ENCODE measurements at regions not wholly inside any gene's neighbourhood (a gene's known extent, or its start where the extent isn't known, plus 50 kb on each side); places are given as distances from the start of the nearest gene placed in this dataset.

DNA sequence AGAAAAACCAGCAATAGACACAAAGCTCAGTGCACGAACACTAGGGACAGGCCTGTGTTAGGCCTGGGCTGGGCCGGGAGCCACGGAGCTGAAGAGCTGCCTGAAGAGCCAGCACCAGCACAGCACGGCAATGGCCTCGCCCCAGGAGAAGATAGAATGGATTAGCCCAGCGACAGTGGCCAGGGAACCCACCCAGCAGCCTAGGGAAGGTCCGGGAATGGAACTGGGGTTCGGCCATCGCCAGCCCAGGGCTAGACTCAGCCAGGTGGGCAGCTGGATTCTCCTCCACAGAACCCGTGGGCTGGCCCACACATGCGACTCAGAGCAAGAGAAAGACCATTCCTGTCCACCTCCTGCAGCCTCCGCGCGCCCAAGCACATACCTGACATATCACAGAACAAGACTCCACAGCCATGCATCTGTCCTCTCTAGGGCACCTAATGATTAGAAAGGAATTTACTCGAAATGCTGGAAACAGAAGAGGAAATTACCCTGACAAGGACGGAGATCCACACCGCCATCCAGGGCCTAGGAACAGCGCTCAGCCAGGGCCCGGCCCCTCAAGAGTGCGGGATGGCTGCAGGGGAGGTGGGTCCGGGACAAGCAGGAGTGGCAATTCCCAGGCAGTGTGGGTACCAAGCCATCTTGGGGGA lies 82.8 kb downstream of the TMEM18 start:
- no peak for DNase-seq
- Histone ChIP-seq H3K36me3 (no peaks in the 10 kb centered on the region), H3K27ac (no peak overlapping the region), H3K9me3 (no peaks in the 10 kb centered on the region), H3K27me3 (no peaks in the 10 kb centered on the region), H3K4me1 (no peaks in the 10 kb centered on the region), H3K4me3 (no peak overlapping the region)
- intact Hi-C loops (cut with DNase I) = no loop called here
- 95% methylated on average over 21 of the region's 21 CpGs for WGBS, 2 donors
- no peak for TF ChIP-seq EP300 (IDR thresholded peaks at IDR 0.05)
- TF ChIP-seq, protein P1, sequence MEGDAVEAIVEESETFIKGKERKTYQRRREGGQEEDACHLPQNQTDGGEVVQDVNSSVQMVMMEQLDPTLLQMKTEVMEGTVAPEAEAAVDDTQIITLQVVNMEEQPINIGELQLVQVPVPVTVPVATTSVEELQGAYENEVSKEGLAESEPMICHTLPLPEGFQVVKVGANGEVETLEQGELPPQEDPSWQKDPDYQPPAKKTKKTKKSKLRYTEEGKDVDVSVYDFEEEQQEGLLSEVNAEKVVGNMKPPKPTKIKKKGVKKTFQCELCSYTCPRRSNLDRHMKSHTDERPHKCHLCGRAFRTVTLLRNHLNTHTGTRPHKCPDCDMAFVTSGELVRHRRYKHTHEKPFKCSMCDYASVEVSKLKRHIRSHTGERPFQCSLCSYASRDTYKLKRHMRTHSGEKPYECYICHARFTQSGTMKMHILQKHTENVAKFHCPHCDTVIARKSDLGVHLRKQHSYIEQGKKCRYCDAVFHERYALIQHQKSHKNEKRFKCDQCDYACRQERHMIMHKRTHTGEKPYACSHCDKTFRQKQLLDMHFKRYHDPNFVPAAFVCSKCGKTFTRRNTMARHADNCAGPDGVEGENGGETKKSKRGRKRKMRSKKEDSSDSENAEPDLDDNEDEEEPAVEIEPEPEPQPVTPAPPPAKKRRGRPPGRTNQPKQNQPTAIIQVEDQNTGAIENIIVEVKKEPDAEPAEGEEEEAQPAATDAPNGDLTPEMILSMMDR (IDR thresholded peaks at IDR 0.05) = no peak
- no peak for TF ChIP-seq POLR2AphosphoS5 (IDR thresholded peaks at IDR 0.05)
- TF ChIP-seq POLR2A (IDR thresholded peaks at IDR 0.05) = no peak

DNA sequence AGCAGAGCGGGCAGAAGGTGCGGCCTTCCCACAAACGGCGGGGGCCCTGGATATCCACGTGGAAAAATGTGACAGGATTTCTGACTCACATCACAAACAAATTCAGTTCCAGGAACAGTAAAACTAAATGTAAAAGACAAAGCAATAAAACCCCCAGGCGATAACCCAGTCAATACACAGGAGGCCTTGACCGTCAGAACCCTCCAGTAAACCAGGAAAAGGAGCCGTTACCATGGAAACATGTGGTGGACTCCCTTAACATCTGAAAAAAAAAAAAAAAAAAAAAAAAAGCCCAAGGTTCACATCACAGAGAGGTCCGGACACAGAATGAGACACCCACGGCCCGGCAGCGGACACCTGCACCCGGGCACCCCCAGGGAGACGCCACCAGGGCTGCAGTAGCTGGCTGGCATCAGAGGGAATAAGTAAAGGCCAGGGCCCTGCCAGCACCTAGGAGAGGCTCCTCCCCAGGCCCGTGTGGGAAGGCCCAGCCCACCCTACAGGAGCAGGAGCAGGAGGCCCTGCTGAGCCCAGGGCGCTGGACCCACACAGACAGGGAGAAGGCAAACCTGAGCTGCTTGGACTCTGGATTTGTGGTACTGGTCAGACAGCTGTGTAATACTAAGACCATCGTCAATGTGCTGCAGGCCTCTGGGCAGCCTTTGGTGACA lies 83.7 kb downstream of the TMEM18 start:
- H3K36me3 ChIP-seq = no peaks in the 10 kb centered on the region
- no peaks in the 10 kb centered on the region for H3K9me3 ChIP-seq
- TF ChIP-seq, protein P1 (IDR thresholded peaks at IDR 0.05) = no peak
- no peak for TF ChIP-seq POLR2A (IDR thresholded peaks at IDR 0.05)
- no peak for TF ChIP-seq EP300 (IDR thresholded peaks at IDR 0.05)
- TF ChIP-seq POLR2AphosphoS5 (IDR thresholded peaks at IDR 0.05) = no peak
- intact Hi-C loops (cut with DNase I) = no loop called here
- H3K4me1 ChIP-seq = no peaks in the 10 kb centered on the region
- DNase-seq = no peak
- 44 to 75% methylated on average over 17 of the region's 17 CpGs for WGBS, 2 donors
- H3K4me3 ChIP-seq = no peak overlapping the region
- no peak overlapping the region for H3K27ac ChIP-seq
- H3K27me3 ChIP-seq = no peaks in the 10 kb centered on the region

DNA sequence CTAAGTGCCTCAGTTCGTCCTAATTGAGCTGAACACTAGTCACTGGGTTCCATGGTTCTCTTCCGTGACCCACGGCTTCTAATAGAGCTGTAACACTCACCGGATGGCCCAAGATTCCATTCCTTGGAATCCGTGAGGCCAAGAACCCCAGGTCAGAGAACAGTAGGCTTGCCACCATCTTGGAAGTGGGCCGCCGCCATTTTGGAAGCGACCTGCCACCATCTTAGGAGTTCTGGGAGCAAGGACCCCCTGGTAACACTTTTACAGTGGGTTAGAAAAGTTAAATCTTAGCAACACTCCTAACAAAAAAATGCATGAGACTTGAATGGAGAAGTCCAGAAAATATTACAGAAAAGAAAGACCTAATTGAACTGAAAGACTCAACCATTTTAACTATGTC lies 84.5 kb downstream of the TMEM18 start:
- H3K27ac ChIP-seq = no peak overlapping the region
- intact Hi-C loops (cut with DNase I) = no loop called here
- no peaks in the 10 kb centered on the region for H3K9me3 ChIP-seq
- H3K27me3 ChIP-seq = no peaks in the 10 kb centered on the region
- H3K36me3 ChIP-seq = no peaks in the 10 kb centered on the region
- no peak for DNase-seq
- 94 to 96% methylated on average over 8 of the region's 8 CpGs for WGBS, 2 donors
- no peak for TF ChIP-seq POLR2AphosphoS5 (IDR thresholded peaks at IDR 0.05)
- no peak overlapping the region for H3K4me3 ChIP-seq
- no peaks in the 10 kb centered on the region for H3K4me1 ChIP-seq

DNA sequence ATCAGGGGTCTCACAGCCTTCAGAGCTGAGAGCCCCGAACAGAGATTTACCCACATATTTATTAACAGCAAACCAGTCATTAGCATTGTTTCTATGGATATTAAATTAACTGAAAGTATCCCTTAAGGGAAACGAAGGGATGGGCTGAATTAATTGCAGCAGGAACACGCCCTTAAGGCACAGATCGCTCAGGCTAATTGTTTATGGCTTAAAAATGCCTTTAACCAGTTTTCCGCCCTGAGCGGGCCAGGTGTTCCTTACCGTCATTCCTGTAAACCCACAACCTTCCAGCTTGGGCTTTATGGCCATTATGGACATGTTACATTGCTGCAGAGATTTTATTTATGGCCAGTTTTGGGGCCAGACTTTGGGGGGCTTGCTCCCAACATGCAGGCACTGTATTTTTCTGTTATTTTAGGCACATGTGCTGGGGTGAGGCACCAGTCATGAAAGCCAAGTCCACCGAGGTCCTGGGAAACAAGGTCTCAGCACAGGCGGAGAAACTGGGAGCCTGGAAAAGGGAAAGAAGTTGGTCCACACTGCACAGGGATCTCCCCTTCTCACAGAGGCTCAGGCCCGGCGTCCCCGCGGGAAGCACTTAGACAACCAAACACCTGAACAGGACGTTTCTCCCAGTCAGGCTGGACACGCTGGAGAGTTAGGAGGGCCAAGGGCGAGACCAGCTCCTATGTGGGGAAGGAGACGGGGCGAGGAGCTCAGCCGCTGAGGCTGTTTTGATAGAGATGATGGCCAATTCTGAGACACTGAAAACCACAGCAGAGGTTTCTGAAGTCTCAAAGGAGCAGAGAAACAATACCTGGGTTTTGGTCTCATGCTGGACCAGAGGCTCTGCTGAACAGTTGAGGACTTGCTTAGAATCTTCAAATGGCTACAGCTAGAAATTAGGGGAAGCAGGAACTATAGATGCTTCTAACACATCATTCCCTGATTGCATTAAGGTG lies 86.7 kb downstream of the TMEM18 start:
- Histone ChIP-seq H3K9me3 (no peaks in the 10 kb centered on the region), H3K4me1 (no peaks in the 10 kb centered on the region), H3K27me3 (no peaks in the 10 kb centered on the region), H3K27ac (no peak overlapping the region), H3K4me3 (no peak overlapping the region), H3K36me3 (no peaks in the 10 kb centered on the region)
- 82% methylated on average over 19 of the region's 19 CpGs for WGBS, 2 donors
- intact Hi-C loops (cut with DNase I) = no loop called here
- TF ChIP-seq POLR2A (IDR thresholded peaks at IDR 0.05) (no peak), POLR2AphosphoS5 (IDR thresholded peaks at IDR 0.05) (no peak), EP300 (IDR thresholded peaks at IDR 0.05) (no peak)
- TF ChIP-seq, protein P1 (IDR thresholded peaks at IDR 0.05) = no peak
- no peak for DNase-seq

Data from sigmoid colon (tissue), 6 donors.